ENCODE measurements at regions not wholly inside any gene's neighbourhood (a gene's known extent, or its start where the extent isn't known, plus 50 kb on each side); places are given as distances from the start of the nearest gene placed in this dataset.

DNA sequence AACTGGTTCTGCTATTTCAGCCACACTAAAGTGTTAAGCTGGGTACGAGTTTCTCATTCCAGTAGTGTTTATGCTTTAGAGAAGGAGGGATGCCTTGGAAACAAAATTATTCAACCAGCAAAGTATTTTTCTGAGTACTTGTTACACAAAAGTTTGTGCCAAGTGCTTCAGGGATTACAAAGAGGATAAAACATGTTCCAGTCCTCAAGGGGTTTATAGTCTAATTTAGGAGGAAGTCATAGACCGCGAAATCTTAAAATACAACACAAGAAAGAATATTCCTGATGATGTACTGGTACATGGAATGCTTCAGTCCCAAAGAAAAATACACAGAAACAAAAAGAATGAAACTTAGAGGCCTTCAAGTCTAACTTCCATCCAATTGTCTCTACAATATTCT lies 85.4 kb upstream of the NR4A3 start:
- TF ChIP-seq POLR2A (IDR thresholded peaks at IDR 0.05): no peak
- no peak for TF ChIP-seq POLR2AphosphoS5 (IDR thresholded peaks at IDR 0.05; ENCODE audit: insufficient read depth in 1 of 2, low read depth in 1 of 2)
- TF ChIP-seq, protein P1, sequence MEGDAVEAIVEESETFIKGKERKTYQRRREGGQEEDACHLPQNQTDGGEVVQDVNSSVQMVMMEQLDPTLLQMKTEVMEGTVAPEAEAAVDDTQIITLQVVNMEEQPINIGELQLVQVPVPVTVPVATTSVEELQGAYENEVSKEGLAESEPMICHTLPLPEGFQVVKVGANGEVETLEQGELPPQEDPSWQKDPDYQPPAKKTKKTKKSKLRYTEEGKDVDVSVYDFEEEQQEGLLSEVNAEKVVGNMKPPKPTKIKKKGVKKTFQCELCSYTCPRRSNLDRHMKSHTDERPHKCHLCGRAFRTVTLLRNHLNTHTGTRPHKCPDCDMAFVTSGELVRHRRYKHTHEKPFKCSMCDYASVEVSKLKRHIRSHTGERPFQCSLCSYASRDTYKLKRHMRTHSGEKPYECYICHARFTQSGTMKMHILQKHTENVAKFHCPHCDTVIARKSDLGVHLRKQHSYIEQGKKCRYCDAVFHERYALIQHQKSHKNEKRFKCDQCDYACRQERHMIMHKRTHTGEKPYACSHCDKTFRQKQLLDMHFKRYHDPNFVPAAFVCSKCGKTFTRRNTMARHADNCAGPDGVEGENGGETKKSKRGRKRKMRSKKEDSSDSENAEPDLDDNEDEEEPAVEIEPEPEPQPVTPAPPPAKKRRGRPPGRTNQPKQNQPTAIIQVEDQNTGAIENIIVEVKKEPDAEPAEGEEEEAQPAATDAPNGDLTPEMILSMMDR (IDR thresholded peaks at IDR 0.05): no peak

Measured in vagina (tissue), 2 donors.